ENCODE measurements at regions not wholly inside any gene's neighbourhood (a gene's known extent, or its start where the extent isn't known, plus 50 kb on each side); places are given as distances from the start of the nearest gene placed in this dataset.

DNA sequence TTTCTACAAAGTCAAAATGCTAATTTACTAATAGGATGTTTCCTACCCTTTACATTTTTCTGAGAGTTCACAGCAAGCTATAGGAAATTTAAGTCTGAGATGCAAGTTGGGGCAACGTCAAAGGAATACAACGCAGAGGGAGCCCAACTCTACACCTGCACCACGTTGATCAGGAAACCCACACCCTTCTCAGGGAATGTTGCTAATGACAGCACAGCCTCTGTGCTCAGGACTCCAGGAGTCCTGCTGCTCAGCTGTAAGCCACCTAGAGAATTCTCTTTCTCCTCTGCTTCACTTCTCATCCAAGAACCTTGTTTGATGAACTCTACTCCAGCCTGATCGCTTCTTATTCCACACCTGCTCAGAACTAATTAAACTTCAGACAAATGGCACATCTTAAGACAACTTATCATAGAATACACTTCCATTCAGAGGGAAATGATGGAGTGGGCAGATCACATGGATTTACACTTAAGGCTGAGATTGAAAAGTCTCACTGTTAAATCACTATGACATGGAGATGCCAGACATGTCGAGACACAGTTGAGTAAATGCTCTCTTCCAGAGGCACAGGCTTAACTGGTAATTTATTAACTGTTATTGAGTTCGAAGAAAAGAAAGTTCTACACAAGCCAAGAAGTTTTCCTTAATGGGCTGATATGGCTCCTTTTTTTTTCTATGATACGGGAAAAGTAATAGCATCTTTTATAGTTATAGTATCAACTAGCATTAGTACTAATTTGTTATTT is 811.6 kb upstream of the ARGLU1 start:
- TF ChIP-seq, protein P1, sequence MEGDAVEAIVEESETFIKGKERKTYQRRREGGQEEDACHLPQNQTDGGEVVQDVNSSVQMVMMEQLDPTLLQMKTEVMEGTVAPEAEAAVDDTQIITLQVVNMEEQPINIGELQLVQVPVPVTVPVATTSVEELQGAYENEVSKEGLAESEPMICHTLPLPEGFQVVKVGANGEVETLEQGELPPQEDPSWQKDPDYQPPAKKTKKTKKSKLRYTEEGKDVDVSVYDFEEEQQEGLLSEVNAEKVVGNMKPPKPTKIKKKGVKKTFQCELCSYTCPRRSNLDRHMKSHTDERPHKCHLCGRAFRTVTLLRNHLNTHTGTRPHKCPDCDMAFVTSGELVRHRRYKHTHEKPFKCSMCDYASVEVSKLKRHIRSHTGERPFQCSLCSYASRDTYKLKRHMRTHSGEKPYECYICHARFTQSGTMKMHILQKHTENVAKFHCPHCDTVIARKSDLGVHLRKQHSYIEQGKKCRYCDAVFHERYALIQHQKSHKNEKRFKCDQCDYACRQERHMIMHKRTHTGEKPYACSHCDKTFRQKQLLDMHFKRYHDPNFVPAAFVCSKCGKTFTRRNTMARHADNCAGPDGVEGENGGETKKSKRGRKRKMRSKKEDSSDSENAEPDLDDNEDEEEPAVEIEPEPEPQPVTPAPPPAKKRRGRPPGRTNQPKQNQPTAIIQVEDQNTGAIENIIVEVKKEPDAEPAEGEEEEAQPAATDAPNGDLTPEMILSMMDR (IDR thresholded peaks at IDR 0.05): no peak
- no peak for TF ChIP-seq POLR2A (IDR thresholded peaks at IDR 0.05)
